ES-I3 (cell line): ENCODE measurements at regions not wholly inside any gene's neighbourhood (a gene's known extent, or its start where the extent isn't known, plus 50 kb on each side); places are given as distances from the start of the nearest gene placed in this dataset.
"Not testable (repeated sequence)": the region's sequence is repeated elsewhere in the genome, so short reads cannot be mapped to it uniquely, and the experiment has no call there.

Experiments used
- H3K36me3 ChIP-seq: 2 replicates; pipeline ENCODE4 v1.6.1; 2013; ENCODE audit warnings: mild to moderate bottlenecking, low read length, control low read depth, moderate library complexity; ENCODE audit not compliant: insufficient read depth
- H3K4me1 ChIP-seq: 2 replicates; pipeline ENCODE4 v1.6.1; 2013; ENCODE audit warnings: mild to moderate bottlenecking, control low read depth, low read length; ENCODE audit not compliant: insufficient read depth
- H3K9ac ChIP-seq: 2 replicates; pipeline ENCODE4 v1.6.1; 2013; ENCODE audit warnings: low read depth, mild to moderate bottlenecking, low read length, moderate library complexity
- H3K9me3 ChIP-seq: 2 replicates; pipeline ENCODE4 v1.6.1; 2013; ENCODE audit warnings: mild to moderate bottlenecking, low read length, moderate library complexity; ENCODE audit not compliant: control insufficient read depth, insufficient read depth

- no peaks in the 10 kb centered on the region for H3K36me3 ChIP-seq
- no peak overlapping the region for H3K9ac ChIP-seq
- no peaks in the 10 kb centered on the region; the same call in 1 of the 2 replicates for H3K9me3 ChIP-seq
- no peaks in the 10 kb centered on the region for H3K4me1 ChIP-seq
These were observed 753.0 kb upstream of the GOT2 start for GRCh38 chr16:59487067-59487466.

- Histone ChIP-seq H3K4me1 (no peaks in the 10 kb centered on the region), H3K9ac (no peak overlapping the region), H3K36me3 (no peaks in the 10 kb centered on the region), H3K9me3 (no peaks in the 10 kb centered on the region)
These were observed 750.9 kb upstream of the GOT2 start for GRCh38 chr16:59484833-59485516.

- H3K36me3 ChIP-seq: no peaks in the 10 kb centered on the region
- H3K4me1 ChIP-seq: no peaks in the 10 kb centered on the region
- no peaks in the 10 kb centered on the region for H3K9me3 ChIP-seq
- no peak overlapping the region for H3K9ac ChIP-seq
These were observed 744.7 kb upstream of the GOT2 start for GRCh38 chr16:59478838-59479237.

GRCh38 chr16:59470556-59470955 is 736.4 kb upstream of the GOT2 start:
- H3K4me1 ChIP-seq: no peaks in the 10 kb centered on the region
- no peak overlapping the region; the same call in 1 of the 2 replicates for H3K9ac ChIP-seq
- no peaks in the 10 kb centered on the region for H3K9me3 ChIP-seq
- H3K36me3 ChIP-seq: no peaks in the 10 kb centered on the region

GRCh38 chr16:59469266-59469665 is 735.1 kb upstream of the GOT2 start:
- Histone ChIP-seq H3K9me3 (no peaks in the 10 kb centered on the region), H3K4me1 (no peaks in the 10 kb centered on the region), H3K9ac (no peak overlapping the region), H3K36me3 (no peaks in the 10 kb centered on the region)

GRCh38 chr16:59463776-59464175 is 729.7 kb upstream of the GOT2 start:
- Histone ChIP-seq H3K36me3 (no peaks in the 10 kb centered on the region), H3K9ac (no peak overlapping the region), H3K4me1 (no peaks in the 10 kb centered on the region), H3K9me3 (no peaks in the 10 kb centered on the region)

- no peaks in the 10 kb centered on the region for H3K9me3 ChIP-seq
- no peaks in the 10 kb centered on the region for H3K36me3 ChIP-seq
- no peaks in the 10 kb centered on the region for H3K4me1 ChIP-seq
- no peak overlapping the region for H3K9ac ChIP-seq
These were observed 725.7 kb upstream of the GOT2 start for GRCh38 chr16:59459806-59460205.

- no peaks in the 10 kb centered on the region for H3K4me1 ChIP-seq
- H3K9me3 ChIP-seq: no peaks in the 10 kb centered on the region
- H3K9ac ChIP-seq: no peak overlapping the region
- no peaks in the 10 kb centered on the region for H3K36me3 ChIP-seq
These were observed 721.4 kb upstream of the GOT2 start for GRCh38 chr16:59455497-59455896.

GRCh38 chr16:59450513-59450912 is 716.4 kb upstream of the GOT2 start:
- H3K4me1 ChIP-seq, H3K9me3 ChIP-seq, H3K9ac ChIP-seq, H3K36me3 ChIP-seq: not testable (repeated sequence)

- Histone ChIP-seq H3K9me3 (no peaks in the 10 kb centered on the region), H3K9ac (no peak overlapping the region), H3K36me3 (no peaks in the 10 kb centered on the region), H3K4me1 (no peaks in the 10 kb centered on the region)
These were observed 706.4 kb upstream of the GOT2 start for GRCh38 chr16:59440502-59440901.

GRCh38 chr16:59432896-59433295 is 698.8 kb upstream of the GOT2 start:
- Histone ChIP-seq H3K36me3 (no peaks in the 10 kb centered on the region), H3K9ac (no peak overlapping the region), H3K9me3 (no peaks in the 10 kb centered on the region), H3K4me1 (no peaks in the 10 kb centered on the region)

- H3K36me3 ChIP-seq: no peaks in the 10 kb centered on the region
These were observed 698.2 kb upstream of the GOT2 start for GRCh38 chr16:59432276-59432675.

GRCh38 chr16:59424714-59425273 is 690.7 kb upstream of the GOT2 start:
- H3K36me3 ChIP-seq: no peaks in the 10 kb centered on the region
- no peaks in the 10 kb centered on the region for H3K4me1 ChIP-seq
- H3K9ac ChIP-seq: no peak overlapping the region
- H3K9me3 ChIP-seq: no peaks in the 10 kb centered on the region

More at GRCh38 chr16:59432276-59432675, 698.2 kb upstream of the GOT2 start:
- Histone ChIP-seq H3K4me1 (no peaks in the 10 kb centered on the region), H3K9me3 (no peaks in the 10 kb centered on the region), H3K9ac (no peak overlapping the region)

- no peaks in the 10 kb centered on the region for H3K4me1 ChIP-seq
- no peak overlapping the region for H3K9ac ChIP-seq
- no peaks in the 10 kb centered on the region for H3K36me3 ChIP-seq
- no peaks in the 10 kb centered on the region for H3K9me3 ChIP-seq
These were observed 678.1 kb upstream of the GOT2 start for GRCh38 chr16:59411961-59412841.

- Histone ChIP-seq H3K36me3 (no peaks in the 10 kb centered on the region), H3K4me1 (no peaks in the 10 kb centered on the region), H3K9me3 (no peaks in the 10 kb centered on the region), H3K9ac (no peak overlapping the region)
These were observed 676.3 kb upstream of the GOT2 start for GRCh38 chr16:59410451-59410850.
